ENCODE measurements at regions not wholly inside any gene's neighbourhood (a gene's known extent, or its start where the extent isn't known, plus 50 kb on each side); places are given as distances from the start of the nearest gene placed in this dataset.

DNA sequence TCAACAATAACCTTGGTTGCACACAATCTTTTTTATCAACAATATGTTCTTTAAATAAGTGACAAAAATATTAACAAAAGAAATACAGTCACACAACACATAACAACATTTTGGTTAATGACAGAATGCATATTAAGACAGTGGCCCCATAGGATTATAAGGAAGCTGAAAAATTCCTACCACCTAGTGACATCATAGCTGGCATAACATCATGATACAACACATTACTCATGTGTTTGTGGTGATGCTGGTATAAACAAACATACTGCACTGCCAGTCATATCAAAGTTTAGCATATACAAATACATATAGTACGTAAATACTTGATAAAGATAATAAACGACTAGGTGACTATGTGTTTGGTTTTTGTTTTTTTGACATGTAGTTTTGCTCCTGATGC lies 344.8 kb upstream of the POU5F2 start:
- no peak for TF ChIP-seq EZH2 (IDR thresholded peaks at IDR 0.05; ENCODE audit: borderline replicate concordance, low read depth, low read length, poor library complexity, severe bottlenecking)
- TF ChIP-seq, protein P1, sequence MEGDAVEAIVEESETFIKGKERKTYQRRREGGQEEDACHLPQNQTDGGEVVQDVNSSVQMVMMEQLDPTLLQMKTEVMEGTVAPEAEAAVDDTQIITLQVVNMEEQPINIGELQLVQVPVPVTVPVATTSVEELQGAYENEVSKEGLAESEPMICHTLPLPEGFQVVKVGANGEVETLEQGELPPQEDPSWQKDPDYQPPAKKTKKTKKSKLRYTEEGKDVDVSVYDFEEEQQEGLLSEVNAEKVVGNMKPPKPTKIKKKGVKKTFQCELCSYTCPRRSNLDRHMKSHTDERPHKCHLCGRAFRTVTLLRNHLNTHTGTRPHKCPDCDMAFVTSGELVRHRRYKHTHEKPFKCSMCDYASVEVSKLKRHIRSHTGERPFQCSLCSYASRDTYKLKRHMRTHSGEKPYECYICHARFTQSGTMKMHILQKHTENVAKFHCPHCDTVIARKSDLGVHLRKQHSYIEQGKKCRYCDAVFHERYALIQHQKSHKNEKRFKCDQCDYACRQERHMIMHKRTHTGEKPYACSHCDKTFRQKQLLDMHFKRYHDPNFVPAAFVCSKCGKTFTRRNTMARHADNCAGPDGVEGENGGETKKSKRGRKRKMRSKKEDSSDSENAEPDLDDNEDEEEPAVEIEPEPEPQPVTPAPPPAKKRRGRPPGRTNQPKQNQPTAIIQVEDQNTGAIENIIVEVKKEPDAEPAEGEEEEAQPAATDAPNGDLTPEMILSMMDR (conservative IDR thresholded peaks at IDR 0.05; ENCODE audit: low read depth, low read length) = no peak

All from A673 (cell line).